Stimulated activated CD4-positive, alpha-beta T cell treated with anti-CD3 and anti-CD28 coated beads, TNF-alpha, amount 100 ng/mL, for 24 hours (primary cell): ENCODE measurements at regions not wholly inside any gene's neighbourhood (a gene's known extent, or its start where the extent isn't known, plus 50 kb on each side); places are given as distances from the start of the nearest gene placed in this dataset.

Experiments used
- DNase-seq, 3 experiments: peaks; one replicate each; pipeline ENCODE4 v3.0.0-alpha.2; 2020; ENCODE audit warnings: low read depth in 3 of 3

DNA sequence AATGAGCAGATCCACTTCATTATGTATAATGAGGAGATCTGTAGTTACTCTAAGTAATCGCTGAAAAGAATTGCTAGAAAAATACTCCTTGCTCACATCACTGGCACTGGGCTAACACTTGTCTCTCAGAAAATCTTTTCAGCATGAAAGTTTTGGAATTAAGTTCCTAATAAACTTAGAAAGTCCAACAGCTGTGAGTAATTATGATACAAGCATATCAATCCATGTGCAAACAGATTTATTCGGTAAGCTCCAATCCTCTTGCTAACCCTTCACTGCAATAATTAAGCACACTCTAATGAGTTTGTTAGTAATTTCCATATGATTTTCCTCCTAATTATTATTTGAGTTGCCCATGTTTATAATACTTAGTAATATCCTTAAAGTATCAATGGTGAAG, 652.6 kb upstream of the WWC1 start:
- no peak for DNase-seq

- DNase-seq, result no peak
Measured at GRCh38 chr5:167639273-167639672, 652.2 kb upstream of the WWC1 start.

- no peak for DNase-seq
Measured at GRCh38 chr5:167639766-167640165, 651.7 kb upstream of the WWC1 start.

GRCh38 chr5:167642181-167642580, 649.3 kb upstream of the WWC1 start:
- DNase-seq, result no peak

DNA sequence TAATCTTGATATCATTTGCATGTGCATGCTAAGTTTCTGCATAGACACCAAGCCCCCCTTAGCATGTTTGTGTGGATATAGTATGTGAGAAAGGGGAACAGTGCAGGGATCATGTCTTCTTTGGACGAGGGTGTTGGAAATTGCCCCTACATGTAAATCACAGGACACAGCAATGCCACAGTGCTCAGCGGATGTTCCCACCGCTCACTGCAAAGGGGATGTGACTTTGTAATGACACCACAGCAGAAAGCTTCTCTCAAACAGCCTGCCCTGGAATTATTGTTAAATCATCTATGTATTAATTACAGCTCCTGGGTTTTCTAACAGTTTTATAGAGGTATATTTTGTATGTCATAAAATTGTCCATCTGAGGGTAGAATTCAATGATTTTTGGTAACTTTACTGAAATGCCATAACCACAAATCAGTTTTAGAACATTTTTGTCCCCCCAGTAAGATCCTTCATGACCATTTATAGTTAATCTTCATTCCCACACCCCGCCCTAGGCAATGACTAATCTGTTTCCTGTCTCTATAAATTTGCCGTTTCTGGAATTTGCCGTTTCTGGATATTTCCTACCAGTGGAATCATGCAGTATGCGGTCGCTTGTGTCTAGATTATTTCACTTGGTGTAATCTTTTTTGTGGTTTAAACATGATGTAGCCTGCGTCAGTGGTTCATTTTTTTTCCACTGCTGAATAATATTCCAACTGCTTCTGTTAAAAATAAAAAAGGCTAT, 648.5 kb upstream of the WWC1 start:
- no peak for DNase-seq

GRCh38 chr5:167643631-167644280, 647.7 kb upstream of the WWC1 start:
- DNase-seq, result no peak

GRCh38 chr5:167644619-167645018, 646.8 kb upstream of the WWC1 start:
- DNase-seq, result no peak

DNA sequence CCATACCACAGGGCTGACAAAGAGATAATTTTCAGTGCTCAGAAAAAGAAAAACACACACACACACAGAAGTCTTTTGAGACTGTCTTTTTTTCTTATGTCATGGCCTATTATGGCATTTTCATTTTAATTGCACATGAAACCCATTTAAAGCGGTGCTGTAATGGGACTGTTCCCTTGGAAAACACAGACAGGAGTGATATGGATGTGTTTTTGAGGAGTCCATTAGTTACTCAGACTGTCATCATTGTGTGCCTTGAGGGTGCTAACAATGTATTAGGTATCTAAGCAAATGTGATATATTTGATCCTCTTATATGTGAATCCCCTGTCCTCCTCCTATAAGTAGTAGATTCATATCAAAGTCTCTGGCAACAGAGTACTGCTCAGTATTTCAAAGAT, 642.0 kb upstream of the WWC1 start:
- DNase-seq, result no peak

DNA sequence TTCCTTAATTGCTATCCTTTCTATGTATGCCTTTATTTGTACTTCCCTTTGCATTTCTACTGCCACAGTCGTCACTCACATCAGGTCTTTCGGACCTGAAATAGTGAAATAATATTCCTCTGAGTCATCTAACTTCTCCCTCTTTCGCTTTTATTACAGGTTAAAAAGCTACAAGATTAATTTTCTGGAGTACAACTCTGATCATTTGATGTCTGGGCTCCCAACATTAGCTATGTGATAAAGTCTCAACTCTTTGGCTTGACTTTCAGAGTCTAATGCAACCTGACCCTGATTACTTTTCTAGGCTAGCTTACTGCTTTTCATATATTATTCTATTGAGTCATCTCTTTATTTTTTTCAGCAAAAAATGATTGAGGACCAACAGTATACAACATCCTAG, 638.8 kb upstream of the WWC1 start:
- no peak for DNase-seq

DNA sequence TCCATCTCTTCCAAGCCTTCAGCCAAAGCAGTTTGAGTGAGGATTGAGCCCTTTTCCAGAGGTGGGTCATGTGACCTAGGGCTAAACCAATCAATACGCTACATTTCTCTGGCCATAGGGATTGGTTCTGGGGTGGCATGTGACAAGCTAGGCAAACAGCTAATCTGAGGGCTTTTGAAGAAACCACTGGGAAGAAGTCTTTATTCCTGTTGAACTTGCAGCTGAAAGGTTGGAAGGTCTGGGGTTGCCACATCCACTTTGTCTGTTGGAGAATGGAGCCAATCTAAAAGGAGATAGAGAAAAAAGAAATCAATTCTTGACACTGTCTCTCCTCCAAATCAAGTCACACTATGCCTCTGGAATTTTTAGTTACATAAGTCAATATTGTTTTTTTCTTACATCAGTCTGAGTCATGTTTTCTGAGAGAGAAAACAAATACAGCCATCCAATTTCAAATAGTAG, 637.8 kb upstream of the WWC1 start:
- DNase-seq, result no peak

- DNase-seq, result no peak
Measured at GRCh38 chr5:167657016-167657415, 634.4 kb upstream of the WWC1 start.

- no peak for DNase-seq
Measured at GRCh38 chr5:167658889-167659288, 632.6 kb upstream of the WWC1 start.

DNA sequence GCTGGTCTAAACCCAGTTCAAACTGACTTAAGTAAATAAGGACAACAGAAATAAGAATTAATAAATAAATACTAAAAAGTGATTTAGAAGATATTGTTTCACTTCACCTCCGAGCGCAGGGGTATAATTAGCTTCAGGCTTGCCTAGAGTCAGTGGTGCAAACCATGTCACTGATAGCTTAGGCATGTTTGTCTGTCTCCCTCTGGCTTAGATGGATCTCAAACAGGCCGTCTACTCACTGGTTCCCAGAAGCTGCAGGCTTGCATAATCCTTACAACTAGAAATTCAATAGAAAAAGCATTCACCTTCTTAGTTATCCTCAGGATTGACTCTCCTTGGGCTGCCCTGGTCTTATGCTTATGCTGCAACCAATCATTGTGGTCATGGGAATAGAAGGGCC, 629.8 kb upstream of the WWC1 start:
- DNase-seq, result no peak

DNA sequence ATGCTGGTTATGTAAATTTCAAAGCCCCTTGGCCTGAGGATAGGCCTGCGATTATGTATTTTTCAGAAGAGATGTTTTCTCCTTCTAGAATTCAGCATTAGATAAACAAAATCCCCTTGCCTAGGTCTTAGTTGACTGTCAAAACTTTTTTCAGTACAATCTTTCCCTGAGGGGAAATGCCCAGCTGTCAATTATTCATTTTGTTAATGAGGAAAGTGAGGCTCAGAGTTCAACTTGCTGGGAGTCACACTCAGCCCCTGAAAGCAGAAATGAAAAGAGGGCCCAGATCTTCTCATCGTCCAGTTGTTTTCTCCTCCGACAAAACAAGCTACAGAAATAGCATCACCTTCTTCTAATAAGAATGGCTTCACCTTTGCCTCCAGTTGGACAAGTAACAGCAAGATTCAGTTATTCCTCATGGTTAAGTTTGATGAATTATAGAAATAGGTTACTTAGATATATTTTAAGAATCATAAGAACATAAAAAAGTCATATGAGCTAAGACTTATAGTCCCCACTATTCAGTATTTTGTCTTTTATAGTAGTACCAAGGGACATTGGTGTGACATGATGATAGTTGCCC, 627.1 kb upstream of the WWC1 start:
- DNase-seq, result no peak

- DNase-seq, result no peak
Measured at GRCh38 chr5:167665841-167666375, 625.5 kb upstream of the WWC1 start.

DNA sequence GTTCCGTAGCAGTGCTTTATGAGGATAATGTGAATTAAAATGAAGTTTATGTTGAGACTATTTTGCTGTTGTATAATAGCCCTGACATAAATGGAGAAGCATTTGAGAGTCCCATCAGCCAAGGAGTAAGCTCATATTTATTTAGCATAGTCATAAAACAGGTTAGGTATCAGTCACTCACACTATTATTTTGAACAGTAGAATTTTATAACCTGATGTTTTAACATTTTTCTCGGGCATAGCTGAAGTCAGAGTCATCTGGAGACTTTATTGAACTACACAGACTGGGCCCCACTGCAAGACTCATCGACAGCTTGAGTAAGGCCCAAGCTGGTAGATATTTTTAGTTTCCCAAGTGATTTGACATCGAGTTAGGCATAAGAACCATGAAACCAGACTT, 620.3 kb upstream of the WWC1 start:
- DNase-seq, result no peak

DNA sequence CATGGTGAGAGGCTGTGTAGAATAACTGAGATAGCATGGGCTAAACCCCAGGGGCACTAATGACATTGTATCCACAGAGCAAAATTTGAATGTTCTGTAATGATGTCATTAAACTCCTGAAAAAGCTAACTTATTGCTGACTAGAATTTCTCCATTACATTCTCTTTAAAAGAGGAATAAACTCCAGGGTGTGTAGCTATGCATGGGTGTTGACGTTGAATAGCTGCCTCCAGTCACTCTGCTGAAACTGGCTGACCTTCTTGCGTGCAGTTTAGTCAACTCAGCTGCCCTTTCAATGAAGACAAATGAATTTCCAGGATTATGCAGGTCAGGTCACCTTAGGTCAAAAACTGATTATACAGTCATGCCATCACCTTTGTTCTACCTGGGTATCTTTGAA, 617.5 kb upstream of the WWC1 start:
- no peak for DNase-seq

GRCh38 chr5:167678481-167678880, 613.0 kb upstream of the WWC1 start:
- no peak for DNase-seq

GRCh38 chr5:167684251-167684650, 607.2 kb upstream of the WWC1 start:
- no peak for DNase-seq

GRCh38 chr5:167688341-167689130, 602.9 kb upstream of the WWC1 start:
- no peak for DNase-seq

DNA sequence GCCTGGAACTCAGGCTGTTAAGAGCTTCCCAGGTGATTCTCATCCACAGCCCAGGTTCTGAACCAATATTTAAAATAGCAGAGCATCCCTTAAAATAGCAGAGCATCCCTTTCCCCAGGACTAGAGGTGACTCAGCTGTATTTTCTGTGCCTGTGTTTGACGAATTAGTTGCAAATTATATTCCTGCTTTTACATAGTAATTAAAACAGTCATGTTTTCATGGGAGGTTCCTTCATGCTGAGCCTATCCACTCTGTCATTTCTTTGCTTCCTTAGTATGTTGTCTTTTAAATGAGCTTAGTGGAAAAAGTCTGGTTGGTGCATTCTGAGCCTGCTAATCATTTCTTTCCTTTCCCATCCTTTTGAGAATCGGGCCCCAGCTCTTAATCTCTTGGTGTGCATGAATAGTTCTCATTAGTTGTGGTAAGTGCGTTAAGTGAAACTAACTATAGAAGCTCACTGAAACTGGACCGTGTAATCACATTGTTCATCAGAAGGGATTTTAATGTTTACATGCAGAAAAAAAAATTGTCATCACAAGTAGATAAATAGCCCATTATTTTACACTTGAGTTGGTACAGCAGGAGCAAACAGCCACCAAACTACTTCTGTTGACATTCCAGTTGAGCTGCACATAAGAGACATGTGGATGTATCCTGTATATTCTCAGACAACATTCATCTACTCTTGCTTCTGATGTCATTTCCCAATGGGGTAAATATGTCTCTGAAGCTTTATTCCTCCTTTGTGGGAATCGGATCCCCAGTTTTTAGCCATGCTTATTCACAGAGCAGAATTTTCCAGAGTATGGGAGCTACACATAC, 596.9 kb upstream of the WWC1 start:
- DNase-seq, result no peak
